NCI-H510A treated with DMSO at 0.1 percent for 48 hours (cell line): ENCODE measurements at regions not wholly inside any gene's neighbourhood (a gene's known extent, or its start where the extent isn't known, plus 50 kb on each side); places are given as distances from the start of the nearest gene placed in this dataset.
A peak's percentile ranks its signal among the peaks of the same experiment; 100 is the strongest.

Experiments used
- DNase-seq: peaks from one replicate; lab custom pipeline; 2025; lab: John Stamatoyannopoulos, UW

GRCh38 chr10:53749439-53749838, 976.9 kb upstream of the MBL2 start:
- no peak for DNase-seq

GRCh38 chr10:53748319-53748718, 975.7 kb upstream of the MBL2 start:
- DNase-seq = no peak

- DNase-seq = no peak
Observed at GRCh38 chr10:53744746-53745145, 972.2 kb upstream of the MBL2 start.

GRCh38 chr10:53744176-53744575, 971.6 kb upstream of the MBL2 start:
- DNase-seq = no peak

GRCh38 chr10:53737132-53737531, 964.5 kb upstream of the MBL2 start:
- no peak for DNase-seq

- DNase-seq = no peak
Observed at GRCh38 chr10:53726921-53727320, 954.3 kb upstream of the MBL2 start.

- DNase-seq = no peak
Observed at GRCh38 chr10:53724581-53724980, 952.0 kb upstream of the MBL2 start.

- DNase-seq = no peak
Observed at GRCh38 chr10:53719658-53720057, 947.1 kb upstream of the MBL2 start.

GRCh38 chr10:53716156-53716555, 943.6 kb upstream of the MBL2 start:
- DNase-seq = no peak

GRCh38 chr10:53713431-53713830, 940.8 kb upstream of the MBL2 start:
- no peak for DNase-seq

- DNase-seq = peak; percentile 51
Observed at GRCh38 chr10:53702489-53702888, 929.9 kb upstream of the MBL2 start.

- DNase-seq = no peak
Observed at GRCh38 chr10:53701213-53701612, 928.6 kb upstream of the MBL2 start.

GRCh38 chr10:53700278-53700677, 927.7 kb upstream of the MBL2 start:
- peak; percentile 21 for DNase-seq

- no peak for DNase-seq
Observed at GRCh38 chr10:53699684-53700083, 927.1 kb upstream of the MBL2 start.

- DNase-seq = no peak
Observed at GRCh38 chr10:53699231-53699630, 926.6 kb upstream of the MBL2 start.

GRCh38 chr10:53697038-53697437, 924.5 kb upstream of the MBL2 start:
- DNase-seq = no peak

- DNase-seq = peak; percentile 15
Observed at GRCh38 chr10:53690524-53691240, 918.1 kb upstream of the MBL2 start.

GRCh38 chr10:53687800-53688199, 915.2 kb upstream of the MBL2 start:
- no peak for DNase-seq

- no peak for DNase-seq
Observed at GRCh38 chr10:53682885-53683284, 910.3 kb upstream of the MBL2 start.

- DNase-seq = no peak
Observed at GRCh38 chr10:53682458-53682857, 909.9 kb upstream of the MBL2 start.

GRCh38 chr10:53679666-53680065, 907.1 kb upstream of the MBL2 start:
- no peak for DNase-seq

- DNase-seq = no peak
Observed at GRCh38 chr10:53675177-53675576, 902.6 kb upstream of the MBL2 start.

- DNase-seq = no peak
Observed at GRCh38 chr10:53667063-53667462, 894.5 kb upstream of the MBL2 start.

GRCh38 chr10:53664282-53665019, 891.9 kb upstream of the MBL2 start:
- DNase-seq = peak; percentile 21
